ENCODE measurements at regions not wholly inside any gene's neighbourhood (a gene's known extent, or its start where the extent isn't known, plus 50 kb on each side); places are given as distances from the start of the nearest gene placed in this dataset.
"Not testable (repeated sequence)": the region's sequence is repeated elsewhere in the genome, so short reads cannot be mapped to it uniquely, and the experiment has no call there.

- not testable (repeated sequence) for H3K27ac ChIP-seq
Measured at GRCh38 chrX:123788193-123788592, 55.3 kb upstream of the THOC2 start.

DNA sequence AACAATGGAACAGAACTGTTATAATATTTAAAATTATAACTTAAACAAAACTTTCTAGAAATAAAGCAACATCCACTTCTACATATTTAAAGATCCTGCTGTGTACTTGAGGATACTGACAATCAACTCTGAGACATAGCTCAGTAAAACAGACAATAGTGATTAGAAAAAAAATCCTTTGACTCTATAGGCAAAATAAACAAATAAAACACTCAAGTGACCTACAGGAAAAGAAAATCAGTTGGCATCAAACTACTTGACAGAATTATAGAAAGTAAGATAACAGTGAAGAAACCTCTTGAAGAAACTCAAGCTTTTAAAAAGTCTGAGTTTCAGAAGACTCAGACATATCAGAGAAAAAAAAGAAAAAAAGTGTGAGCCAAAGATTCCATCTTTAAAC, 55.9 kb upstream of the THOC2 start:
- H3K27ac ChIP-seq = no peak overlapping the region
- TF ChIP-seq ZFX (IDR thresholded peaks at IDR 0.05) (no peak), CTCF (conservative IDR thresholded peaks at IDR 0.05) (no peak)

DNA sequence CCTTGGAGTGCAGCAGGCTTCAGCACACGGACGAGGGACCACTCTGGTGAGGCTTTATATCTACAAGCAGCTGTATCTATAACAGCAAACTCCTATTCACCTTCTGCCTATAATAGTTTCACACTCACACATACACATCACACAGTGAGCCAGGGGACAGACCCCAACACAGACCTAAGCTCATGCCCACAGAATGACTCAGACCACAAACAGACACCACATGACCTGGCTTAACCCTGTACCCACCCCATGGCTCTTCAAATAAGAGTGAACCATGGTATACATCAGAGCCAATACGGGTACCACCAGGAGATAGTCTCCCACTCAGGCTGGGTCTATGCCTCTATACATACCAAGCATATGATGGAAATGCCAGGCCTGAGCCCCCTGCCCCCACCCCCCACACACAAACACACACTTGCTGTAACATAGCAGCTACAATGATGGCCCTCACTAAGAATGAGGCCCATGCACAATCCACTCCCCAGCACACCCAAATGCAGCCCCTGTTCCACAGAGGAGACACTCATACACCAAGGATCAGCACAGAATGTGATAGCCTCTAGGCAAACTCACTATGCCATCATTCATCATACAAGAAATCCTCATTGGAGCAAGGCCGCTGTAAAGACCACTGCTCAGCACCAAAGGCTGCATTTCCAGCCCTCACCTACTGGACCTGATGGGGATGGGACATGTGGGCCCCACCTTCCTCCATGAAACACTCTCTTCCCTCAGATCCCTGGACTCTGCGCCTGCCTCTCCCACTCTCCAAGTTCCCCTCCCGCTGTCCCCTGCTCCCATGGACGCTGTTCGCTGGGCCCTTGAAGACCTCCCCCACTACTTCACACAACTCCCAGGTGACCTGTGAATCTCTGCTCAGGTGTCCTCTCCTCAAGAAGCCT, 62.1 kb upstream of the XIAP start:
- H3K27ac ChIP-seq = no peak overlapping the region
- TF ChIP-seq ZFX (IDR thresholded peaks at IDR 0.05) (no peak), CTCF (conservative IDR thresholded peaks at IDR 0.05) (no peak)

DNA sequence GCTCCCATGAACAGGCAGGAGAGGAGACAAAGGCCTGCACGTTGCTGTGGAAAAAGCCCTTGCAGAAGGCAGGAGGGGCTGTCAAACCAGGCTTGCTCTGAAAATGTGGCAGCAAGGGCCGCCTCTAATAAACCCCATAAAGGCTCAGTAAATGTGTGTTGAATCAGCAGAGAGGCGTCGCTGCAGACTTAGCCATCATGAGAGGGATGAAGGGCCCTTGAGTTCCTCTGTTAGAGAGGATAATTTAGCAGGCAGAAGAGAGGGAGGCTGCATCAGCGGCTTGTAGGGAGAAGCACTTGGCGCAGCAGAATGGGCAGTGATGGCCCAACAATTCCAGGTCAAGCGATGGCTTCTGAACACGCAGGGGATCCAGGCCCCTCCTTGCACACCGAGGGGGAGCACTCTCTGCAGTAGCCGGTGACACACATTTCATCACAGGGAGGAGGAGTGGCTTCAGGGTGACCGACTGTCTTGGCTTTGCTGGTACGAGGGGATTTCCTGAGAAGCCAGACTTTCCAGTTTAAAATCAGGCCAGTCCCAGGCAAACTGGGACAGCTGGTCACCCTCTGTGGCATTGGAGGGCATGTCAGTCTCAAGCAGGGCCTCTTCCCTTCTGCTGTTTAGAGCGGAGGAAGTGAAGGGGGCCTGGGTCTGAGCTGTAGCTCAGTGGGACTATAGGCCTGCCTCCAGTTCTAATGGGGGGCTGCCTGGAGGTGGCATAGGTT, 61.0 kb upstream of the XIAP start:
- not testable (repeated sequence) for H3K27ac ChIP-seq

GRCh38 chrX:123801901-123802300, 58.0 kb upstream of the XIAP start:
- peak overlapping the region; percentile 84; the same call in 1 of the 2 replicates for H3K27ac ChIP-seq
- no peak for TF ChIP-seq ZFX (IDR thresholded peaks at IDR 0.05)
- no peak for TF ChIP-seq CTCF (conservative IDR thresholded peaks at IDR 0.05)

GRCh38 chrX:123803331-123803983, 56.4 kb upstream of the XIAP start:
- TF ChIP-seq ZFX (IDR thresholded peaks at IDR 0.05) = no peak
- TF ChIP-seq CTCF (conservative IDR thresholded peaks at IDR 0.05) = no peak
- H3K27ac ChIP-seq = peak overlapping the region; percentile 82

- H3K27ac ChIP-seq = peak overlapping the region; percentile 82
Measured at GRCh38 chrX:123803984-123804365, 55.9 kb upstream of the XIAP start.

GRCh38 chrX:123807835-123808416, 51.9 kb upstream of the XIAP start:
- no peak overlapping the region for H3K27ac ChIP-seq
- no peak for TF ChIP-seq CTCF (conservative IDR thresholded peaks at IDR 0.05)
- TF ChIP-seq ZFX (IDR thresholded peaks at IDR 0.05) = no peak
